ENCODE measurements at regions not wholly inside any gene's neighbourhood (a gene's known extent, or its start where the extent isn't known, plus 50 kb on each side); places are given as distances from the start of the nearest gene placed in this dataset.

GRCh38 chr14:94880106-94880505, 110.2 kb upstream of the GSC start:
- ATAC-seq (no peak), DNase-seq (no peak)
- intact Hi-C loops (cut with DNase I) = no loop called here
- Histone ChIP-seq H3K36me3 (no peaks in the 10 kb centered on the region), H3K4me1 (no peaks in the 10 kb centered on the region), H3K4me3 (no peak overlapping the region), H3K27me3 (peaks cover 0 to 23% of the 10 kb centered on the region in 2 donors), H3K9me3 (no peaks in the 10 kb centered on the region), H3K27ac (no peak overlapping the region)
- no peak for TF ChIP-seq CTCF (IDR thresholded peaks at IDR 0.05)

GRCh38 chr14:94879537-94879936, 109.6 kb upstream of the GSC start:
- H3K4me3 ChIP-seq = no peak overlapping the region
- no peaks in the 10 kb centered on the region for H3K36me3 ChIP-seq
- peaks cover 0 to 29% of the 10 kb centered on the region in 2 donors for H3K27me3 ChIP-seq
- ATAC-seq (no peak), DNase-seq (no peak)
- intact Hi-C loops (cut with DNase I) = no loop called here
- no peaks in the 10 kb centered on the region for H3K4me1 ChIP-seq
- H3K9me3 ChIP-seq = no peaks in the 10 kb centered on the region
- TF ChIP-seq CTCF (IDR thresholded peaks at IDR 0.05) = no peak
- no peak overlapping the region for H3K27ac ChIP-seq

- ATAC-seq (no peak), DNase-seq (no peak)
- no peaks in the 10 kb centered on the region for H3K9me3 ChIP-seq
- no peak overlapping the region for H3K4me3 ChIP-seq
- intact Hi-C loops (cut with DNase I) = no loop called here
- H3K27me3 ChIP-seq = peaks cover 0 to 37% of the 10 kb centered on the region in 2 donors
- no peak for TF ChIP-seq CTCF (IDR thresholded peaks at IDR 0.05)
- H3K4me1 ChIP-seq = no peaks in the 10 kb centered on the region
- H3K27ac ChIP-seq = no peak overlapping the region
- no peaks in the 10 kb centered on the region for H3K36me3 ChIP-seq
Measured at GRCh38 chr14:94876306-94876705, 106.4 kb upstream of the GSC start.

GRCh38 chr14:94875256-94875655, 105.3 kb upstream of the GSC start:
- H3K27me3 ChIP-seq = peaks cover 0 to 37% of the 10 kb centered on the region in 2 donors
- ATAC-seq (no peak), DNase-seq (no peak)
- no peaks in the 10 kb centered on the region for H3K4me1 ChIP-seq
- H3K4me3 ChIP-seq = no peak overlapping the region
- no peaks in the 10 kb centered on the region for H3K9me3 ChIP-seq
- no peaks in the 10 kb centered on the region for H3K36me3 ChIP-seq
- no peak overlapping the region for H3K27ac ChIP-seq
- intact Hi-C loops (cut with DNase I) = no loop called here
- no peak for TF ChIP-seq CTCF (IDR thresholded peaks at IDR 0.05)

- no peaks in the 10 kb centered on the region for H3K36me3 ChIP-seq
- no peak overlapping the region for H3K4me3 ChIP-seq
- H3K27ac ChIP-seq = no peak overlapping the region
- DNase-seq (no peak), ATAC-seq (no peak)
- H3K9me3 ChIP-seq = no peaks in the 10 kb centered on the region
- peaks cover 9 to 54% of the 10 kb centered on the region in 2 donors for H3K27me3 ChIP-seq
- H3K4me1 ChIP-seq = no peaks in the 10 kb centered on the region
- TF ChIP-seq CTCF (IDR thresholded peaks at IDR 0.05) = no peak
- intact Hi-C loops (cut with DNase I) = no loop called here
Measured at GRCh38 chr14:94868772-94869072, 98.8 kb upstream of the GSC start.

Data from left lung (tissue), 4 donors.